HepG2 (cell line): ENCODE measurements at regions not wholly inside any gene's neighbourhood (a gene's known extent, or its start where the extent isn't known, plus 50 kb on each side); places are given as distances from the start of the nearest gene placed in this dataset.

Experiments
- ATAC-seq: fragments of 200-7000 bp; cut with Tn5 transposase; 3 replicates; pipeline ENCODE4 v1.9.1; 2020; ENCODE audit warnings: mild to moderate bottlenecking, moderate library complexity
- BruUV-seq: library from RNA; stranded (reverse); fragments of 400-500 nt; replicated peaks from 2 replicates; lab custom pipeline; 2021; lab: Mats Ljungman, UMichigan
- CTCF ChIA-PET: fragments of 300-600 bp; formaldehyde crosslinking; extraction: SDS; loops from one replicate; lab custom pipeline; 2021; ENCODE audit warnings: low total read pairs, inconsistent platforms, low intra/inter-chr PET ratio; lab: Yijun Ruan, JAX
- POLR2A ChIA-PET: fragments of 350-600 bp; sonication (Branson Sonifier 250); formaldehyde crosslinking; loops from one replicate; lab custom pipeline; 2020; ENCODE audit warnings: antibody characterized with exemption, inconsistent platforms; lab: Yijun Ruan, JAX
- DNase-seq: peaks from one replicate; pipeline ENCODE4 v3.0.0-alpha.2; 2015; ENCODE audit warnings: low spot score
- FAIRE-seq: peaks from 3 replicates; lab custom pipeline; 2011; peaks lifted over from hg19 to GRCh38; lab: Jason Lieb, UNC
- H2AFZ ChIP-seq: one replicate; pipeline ENCODE4 v1.6.1; 2011; ENCODE audit warnings: low read length, inconsistent platforms
- H3K27ac ChIP-seq: fragments of 300-600 bp; 3 replicates; pipeline ENCODE4 v1.8.0; 2011; ENCODE audit warnings: mixed run types, mild to moderate bottlenecking, mixed read lengths, low read length, inconsistent platforms; ENCODE audit not compliant: insufficient read depth; ENCODE audit errors: extremely low read length
- H3K27me3 ChIP-seq, 2 experiments: fragments of 200-600 bp in 1 of 2; 2 replicates in 1 of 2; 3 replicates in 1 of 2; pipeline versions ENCODE4 v1.6.0 to v1.8.0; 2011; ENCODE audit warnings: low read length in 2 of 2, mild to moderate bottlenecking in 2 of 2, moderate library complexity in 2 of 2, inconsistent platforms in 1 of 2; ENCODE audit not compliant: insufficient read depth in 2 of 2, control insufficient read depth in 1 of 2
- H3K36me3 ChIP-seq, 2 experiments: fragments of 200-600 bp in 1 of 2; replicated peaks in 1 of 2; 2 replicates in 1 of 2; 3 replicates in 1 of 2; pipeline versions ENCODE4 v1.5.1 to v1.8.0; 2011; ENCODE audit warnings: low read length in 2 of 2, inconsistent platforms in 1 of 2; ENCODE audit not compliant: insufficient read depth in 2 of 2, control insufficient read depth in 1 of 2
- H3K4me1 ChIP-seq: 2 replicates; pipeline ENCODE4 v1.5.1; 2012; ENCODE audit warnings: low read length, inconsistent platforms; ENCODE audit not compliant: insufficient read depth
- H3K4me2 ChIP-seq: 2 replicates; pipeline ENCODE4 v1.6.0; 2011; ENCODE audit warnings: low read depth, low read length, inconsistent platforms
- H3K4me3 ChIP-seq, 3 experiments: fragments of 200-600 bp in 1 of 3; sonication (generic), shearing (Covaris generic) in 1 of 3; replicated peaks in 1 of 3; 2 replicates each; pipeline ENCODE4 v1.5.1; 2011 to 2016; ENCODE audit warnings: low read length in 3 of 3, inconsistent platforms in 2 of 3, low read depth in 2 of 3, mild to moderate bottlenecking in 2 of 3, control low read depth in 1 of 3, mixed read lengths in 1 of 3; ENCODE audit not compliant: insufficient read depth in 1 of 3
- H3K79me2 ChIP-seq: one replicate; pipeline ENCODE4 v1.6.1; 2011; ENCODE audit warnings: low read length, inconsistent platforms; ENCODE audit not compliant: insufficient read depth
- H3K9ac ChIP-seq: 2 replicates; pipeline ENCODE4 v1.6.0; 2011; ENCODE audit warnings: mild to moderate bottlenecking, low read depth, low read length, inconsistent platforms; ENCODE audit not compliant: insufficient read depth
- H3K9me3 ChIP-seq: 2 replicates; pipeline ENCODE4 v1.5.1; 2012; ENCODE audit warnings: mild to moderate bottlenecking, low read length
- H4K20me1 ChIP-seq: 2 replicates; pipeline ENCODE4 v1.6.0; 2011; ENCODE audit warnings: inconsistent platforms, mild to moderate bottlenecking, low read length, moderate library complexity; ENCODE audit not compliant: insufficient read depth
- ATAD3A ChIP-seq: sonication (generic); formaldehyde crosslinking; IDR thresholded peaks from 2 replicates; pipeline ENCODE4 v1.4.0; 2020; ENCODE audit warnings: missing genetic modification reagents
- CEBPZ ChIP-seq: IDR thresholded peaks from 2 replicates; pipeline ENCODE4 v1.6.1; 2012; ENCODE audit warnings: low read length, improper control_type of control experiment
- HMGXB4 ChIP-seq, 2 experiments: sonication (generic) in 1 of 2; formaldehyde crosslinking in 1 of 2; IDR thresholded peaks; 2 replicates each; pipeline versions ENCODE4 v1.4.0 to v1.6.1; 2018 to 2020; ENCODE audit warnings: missing genetic modification reagents in 2 of 2, borderline replicate concordance in 1 of 2, low read depth in 1 of 2, mild to moderate bottlenecking in 1 of 2, missing biosample characterization in 1 of 2
- HNF4G ChIP-seq, 2 experiments: sonication (generic) in 1 of 2; formaldehyde crosslinking in 1 of 2; IDR thresholded peaks; 2 replicates each; pipeline versions ENCODE4 v1.4.0 to v1.6.1; 2011 to 2020; ENCODE audit warnings: borderline replicate concordance in 2 of 2, low read depth in 2 of 2, mild to moderate bottlenecking in 2 of 2, low read length in 1 of 2, missing genetic modification reagents in 1 of 2, moderate library complexity in 1 of 2
- MTF1 ChIP-seq: sonication (generic); formaldehyde crosslinking; IDR thresholded peaks from 2 replicates; pipeline ENCODE4 v1.5.0; 2020; ENCODE audit warnings: missing genetic modification reagents
- SP2 ChIP-seq: sonication (generic); formaldehyde crosslinking; IDR thresholded peaks from 2 replicates; pipeline ENCODE4 v1.5.1; 2020; ENCODE audit warnings: mild to moderate bottlenecking, missing genetic modification reagents
- TBL1XR1 ChIP-seq: fragments of 150-350 bp; IDR thresholded peaks from 2 replicates; pipeline ENCODE4 v1.6.1; 2014; ENCODE audit warnings: borderline replicate concordance, low read length; ENCODE audit not compliant: partially characterized antibody
- XRCC5 ChIP-seq: fragments of 200-400 bp; formaldehyde crosslinking; optimal IDR thresholded peaks from 2 replicates; pipeline ENCODE3; 2017; ENCODE audit warnings: mild to moderate bottlenecking, low read length
- ZMAT3 ChIP-seq: sonication (generic); formaldehyde crosslinking; conservative IDR thresholded peaks from 2 replicates; pipeline ENCODE4 v1.7.0; 2021; ENCODE audit warnings: missing genetic modification reagents
- ZMYM2 ChIP-seq: sonication (generic); formaldehyde crosslinking; IDR thresholded peaks from 2 replicates; pipeline ENCODE4 v1.8.0; 2022; ENCODE audit warnings: mild to moderate bottlenecking, missing genetic modification reagents
- ZNF230 ChIP-seq: sonication (generic); formaldehyde crosslinking; IDR thresholded peaks from 2 replicates; pipeline ENCODE4 v1.4.0; 2020; ENCODE audit warnings: mild to moderate bottlenecking, missing genetic modification reagents
- ZNF362 ChIP-seq: sonication (generic); formaldehyde crosslinking; IDR thresholded peaks from 2 replicates; pipeline ENCODE4 v1.4.0; 2020; ENCODE audit warnings: missing genetic modification reagents, mild to moderate bottlenecking, borderline replicate concordance
- ZNF552 ChIP-seq: sonication (generic); formaldehyde crosslinking; IDR thresholded peaks from 2 replicates; pipeline ENCODE4 v1.9.0; 2022; ENCODE audit warnings: missing genetic modification reagents, mild to moderate bottlenecking, borderline replicate concordance
- ZNF670 ChIP-seq: sonication (generic); formaldehyde crosslinking; IDR thresholded peaks from 2 replicates; pipeline ENCODE4 v1.8.0; 2022; ENCODE audit warnings: mild to moderate bottlenecking, missing genetic modification reagents, borderline replicate concordance
- WGBS: methylation state at CpG from one replicate; pipeline ENCODE4 v1.1.6; 2017; ENCODE audit warnings: low lambda C conversion rate; 5-methylcytosine and 5-hydroxymethylcytosine counted together
- in situ Hi-C: cut with HindIII; loops from 2 replicates; pipeline ENCODE4 v1.10.0; 2017; ENCODE audit warnings: low pct_unique_long_range_greater_than_20kb; ENCODE audit not compliant: extremely low pct_ligation_motif_present
- intact Hi-C: fragments of 100-400 bp; cut with micrococcal nuclease; formaldehyde crosslinking; loops from one replicate; pipeline ENCODE4 v1.10.0; 2022; ENCODE audit not compliant: unreplicated experiment

- no peak for TF ChIP-seq CEBPZ
- TF ChIP-seq, all 625 proteins: peak for 0
These were observed 445.2 kb downstream of the SH2D1A start (continued) for GRCh38 chrX:124791492-124792095.

- BruUV-seq: no TSS peak
- H3K4me2 ChIP-seq: no peak overlapping the region
- H3K27me3 ChIP-seq: no peaks in the 10 kb centered on the region
- POLR2A ChIA-PET: no interaction called here
- H4K20me1 ChIP-seq: no peaks in the 10 kb centered on the region
- DNase-seq: no peak
- FAIRE-seq: no peak
- WGBS: 0% methylated on average over 3 of the region's 3 CpGs
- ATAC-seq: no peak
- H3K9me3 ChIP-seq: no peaks in the 10 kb centered on the region
- no peak overlapping the region for H2AFZ ChIP-seq
- no peak overlapping the region for H3K4me3 ChIP-seq
- H3K27ac ChIP-seq: no peak overlapping the region
- intact Hi-C loops: no loop called here
- H3K36me3 ChIP-seq: no peaks in the 10 kb centered on the region
- in situ Hi-C loops: no loop called here
- CTCF ChIA-PET: no interaction called here
- H3K9ac ChIP-seq: no peak overlapping the region
- no peaks in the 10 kb centered on the region for H3K79me2 ChIP-seq
- H3K4me1 ChIP-seq: no peaks in the 10 kb centered on the region
- TF ChIP-seq HNF4G (IDR thresholded peaks at IDR 0.05; ENCODE audit: borderline replicate concordance, low read depth, low read length) (no peak), HNF4G (CRISPR knock-in tag; IDR thresholded peaks at IDR 0.05; ENCODE audit: borderline replicate concordance, low read depth) (no peak), ZMAT3 (CRISPR knock-in tag) (no peak), ZMYM2 (CRISPR knock-in tag) (no peak), ZNF552 (CRISPR knock-in tag) (no peak), XRCC5 (no peak), TBL1XR1 (no peak), ZNF362 (CRISPR knock-in tag) (no peak), ZNF670 (no peak), ATAD3A (CRISPR knock-in tag) (no peak), MTF1 (CRISPR knock-in tag) (no peak), SP2 (CRISPR knock-in tag) (no peak), HMGXB4 (CRISPR knock-in tag; IDR thresholded peaks at IDR 0.05; ENCODE audit: borderline replicate concordance in 1 of 2, low read depth in 1 of 2) (no peak), ZNF230 (CRISPR knock-in tag) (no peak)
These were observed 450.6 kb downstream of the SH2D1A start for GRCh38 chrX:124796989-124797388.
